Skin of body (tissue), 1 donor: ENCODE measurements at regions not wholly inside any gene's neighbourhood (a gene's known extent, or its start where the extent isn't known, plus 50 kb on each side); places are given as distances from the start of the nearest gene placed in this dataset.

Source experiments
- DNase-seq: peaks from one replicate; lab custom pipeline; 2025; lab: John Stamatoyannopoulos, UW

GRCh38 chr13:106383791-106384190 lies 151.7 kb downstream of the EFNB2 start:
- DNase-seq, result no peak

GRCh38 chr13:106382534-106382933 lies 152.9 kb downstream of the EFNB2 start:
- DNase-seq, result no peak

- DNase-seq, result no peak
These were observed 154.4 kb downstream of the EFNB2 start for GRCh38 chr13:106381091-106381490.

- no peak for DNase-seq
These were observed 157.4 kb downstream of the EFNB2 start for GRCh38 chr13:106377931-106378662.

GRCh38 chr13:106377341-106377740 lies 158.1 kb downstream of the EFNB2 start:
- DNase-seq, result no peak

GRCh38 chr13:106376401-106377112 lies 158.9 kb downstream of the EFNB2 start:
- DNase-seq, result no peak

GRCh38 chr13:106375085-106375484 lies 160.4 kb downstream of the EFNB2 start:
- DNase-seq, result no peak

- DNase-seq, result no peak
These were observed 160.8 kb downstream of the EFNB2 start for GRCh38 chr13:106374631-106375030.

GRCh38 chr13:106373989-106374572 lies 161.4 kb downstream of the EFNB2 start:
- DNase-seq, result peak; percentile 31

- DNase-seq, result peak; percentile 63
These were observed 162.0 kb downstream of the EFNB2 start for GRCh38 chr13:106373304-106373988.

GRCh38 chr13:106372199-106373155 lies 163.0 kb downstream of the EFNB2 start:
- no peak for DNase-seq

GRCh38 chr13:106371024-106371423 lies 164.4 kb downstream of the EFNB2 start:
- no peak for DNase-seq

- no peak for DNase-seq
These were observed 165.6 kb downstream of the EFNB2 start for GRCh38 chr13:106369858-106370257.

GRCh38 chr13:106369091-106369490 lies 166.4 kb downstream of the EFNB2 start:
- DNase-seq, result no peak

- DNase-seq, result no peak
These were observed 168.0 kb downstream of the EFNB2 start for GRCh38 chr13:106367361-106367971.

GRCh38 chr13:106362707-106363106 lies 172.8 kb downstream of the EFNB2 start:
- DNase-seq, result no peak

- no peak for DNase-seq
These were observed 173.8 kb downstream of the EFNB2 start for GRCh38 chr13:106361621-106362020.

- DNase-seq, result no peak
These were observed 178.3 kb downstream of the EFNB2 start for GRCh38 chr13:106357198-106357597.

- no peak for DNase-seq
These were observed 179.6 kb downstream of the EFNB2 start for GRCh38 chr13:106355866-106356265.

GRCh38 chr13:106354961-106355360 lies 180.5 kb downstream of the EFNB2 start:
- DNase-seq, result no peak
